ENCODE measurements at regions not wholly inside any gene's neighbourhood (a gene's known extent, or its start where the extent isn't known, plus 50 kb on each side); places are given as distances from the start of the nearest gene placed in this dataset.

DNA sequence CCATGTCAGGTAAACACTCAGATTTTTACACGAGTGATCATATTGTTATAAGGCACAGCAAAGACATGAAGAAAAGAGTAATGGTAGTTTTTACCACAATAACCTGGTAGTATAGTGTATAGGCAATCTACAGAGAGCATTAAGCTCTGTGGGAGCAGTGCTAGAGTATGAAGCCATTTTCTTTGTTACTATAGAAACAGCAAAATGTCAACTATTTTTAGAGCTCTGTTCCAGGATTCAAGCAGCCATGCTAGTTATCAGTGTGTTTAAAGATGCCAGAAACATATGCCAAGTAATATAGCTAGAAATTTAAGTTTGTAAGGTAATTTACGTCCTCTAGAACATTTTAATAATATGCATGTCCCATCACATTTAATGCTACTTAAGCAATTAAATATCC, 77.6 kb upstream of the RGS18 start:
- TF ChIP-seq, protein P1, sequence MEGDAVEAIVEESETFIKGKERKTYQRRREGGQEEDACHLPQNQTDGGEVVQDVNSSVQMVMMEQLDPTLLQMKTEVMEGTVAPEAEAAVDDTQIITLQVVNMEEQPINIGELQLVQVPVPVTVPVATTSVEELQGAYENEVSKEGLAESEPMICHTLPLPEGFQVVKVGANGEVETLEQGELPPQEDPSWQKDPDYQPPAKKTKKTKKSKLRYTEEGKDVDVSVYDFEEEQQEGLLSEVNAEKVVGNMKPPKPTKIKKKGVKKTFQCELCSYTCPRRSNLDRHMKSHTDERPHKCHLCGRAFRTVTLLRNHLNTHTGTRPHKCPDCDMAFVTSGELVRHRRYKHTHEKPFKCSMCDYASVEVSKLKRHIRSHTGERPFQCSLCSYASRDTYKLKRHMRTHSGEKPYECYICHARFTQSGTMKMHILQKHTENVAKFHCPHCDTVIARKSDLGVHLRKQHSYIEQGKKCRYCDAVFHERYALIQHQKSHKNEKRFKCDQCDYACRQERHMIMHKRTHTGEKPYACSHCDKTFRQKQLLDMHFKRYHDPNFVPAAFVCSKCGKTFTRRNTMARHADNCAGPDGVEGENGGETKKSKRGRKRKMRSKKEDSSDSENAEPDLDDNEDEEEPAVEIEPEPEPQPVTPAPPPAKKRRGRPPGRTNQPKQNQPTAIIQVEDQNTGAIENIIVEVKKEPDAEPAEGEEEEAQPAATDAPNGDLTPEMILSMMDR (IDR thresholded peaks at IDR 0.05; ENCODE audit: low read depth, low read length, poor library complexity, severe bottlenecking) = no peak
- TF ChIP-seq EZH2phosphoT487 (IDR thresholded peaks at IDR 0.05; ENCODE audit: borderline replicate concordance, low read length) = no peak
